Transverse colon (tissue), 1 donor: ENCODE measurements at regions not wholly inside any gene's neighbourhood (a gene's known extent, or its start where the extent isn't known, plus 50 kb on each side); places are given as distances from the start of the nearest gene placed in this dataset.

Source experiments
- EP300 ChIP-seq: sonication (generic); formaldehyde crosslinking; IDR thresholded peaks from one replicate; pipeline ENCODE4 v1.6.1; 2017; ENCODE audit warnings: antibody characterized with exemption, low read depth
- POLR2A ChIP-seq: fragments of 450-650 bp; IDR thresholded peaks from one replicate; pipeline ENCODE4 v1.6.1; 2016; ENCODE audit warnings: antibody characterized with exemption, mild to moderate bottlenecking, moderate library complexity

DNA sequence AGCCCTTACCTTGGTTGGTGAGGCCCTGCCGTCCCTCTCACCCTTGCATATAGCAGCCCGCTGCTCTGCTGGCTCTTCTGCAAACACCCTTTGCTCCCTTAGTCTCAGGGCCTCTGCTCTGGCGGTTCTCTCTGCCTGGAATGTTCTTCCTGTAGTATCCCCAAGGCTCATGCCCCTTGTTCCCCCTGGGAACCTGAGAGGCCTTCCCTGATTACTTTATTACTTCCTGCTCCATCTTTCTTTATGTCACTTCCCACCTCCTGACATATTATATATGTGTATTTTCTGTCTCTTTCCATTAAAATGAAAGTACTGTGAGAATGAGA, 73.9 kb upstream of the SPRY4 start:
- TF ChIP-seq POLR2A (no peak), EP300 (no peak)
